ENCODE measurements at regions not wholly inside any gene's neighbourhood (a gene's known extent, or its start where the extent isn't known, plus 50 kb on each side); places are given as distances from the start of the nearest gene placed in this dataset.
"Not testable (repeated sequence)": the region's sequence is repeated elsewhere in the genome, so short reads cannot be mapped to it uniquely, and the experiment has no call there.

GRCh38 chr3:106125321-106125720 lies 256.5 kb upstream of the CBLB start:
- DNase-seq = no peak

- no peak for DNase-seq
Observed at GRCh38 chr3:106126067-106126845, 257.4 kb upstream of the CBLB start.

GRCh38 chr3:106126846-106127235 lies 258.0 kb upstream of the CBLB start:
- no peak for DNase-seq

- no peak for DNase-seq
Observed at GRCh38 chr3:106129939-106130338, 261.1 kb upstream of the CBLB start.

- DNase-seq = no peak
Observed at GRCh38 chr3:106130384-106131198, 261.8 kb upstream of the CBLB start.

- no peak for DNase-seq
Observed at GRCh38 chr3:106135451-106136160, 266.8 kb upstream of the CBLB start.

GRCh38 chr3:106139826-106140225 lies 271.0 kb upstream of the CBLB start:
- no peak for DNase-seq

GRCh38 chr3:106140431-106140830 lies 271.6 kb upstream of the CBLB start:
- no peak for DNase-seq

- DNase-seq = no peak
Observed at GRCh38 chr3:106144030-106144429, 275.2 kb upstream of the CBLB start.

- DNase-seq = not testable (repeated sequence)
Observed at GRCh38 chr3:106148440-106149082, 279.7 kb upstream of the CBLB start.

GRCh38 chr3:106157411-106157810 lies 288.6 kb upstream of the CBLB start:
- DNase-seq = no peak

- no peak for DNase-seq
Observed at GRCh38 chr3:106160396-106160795, 291.6 kb upstream of the CBLB start.

GRCh38 chr3:106161246-106161645 lies 292.4 kb upstream of the CBLB start:
- no peak for DNase-seq

GRCh38 chr3:106167728-106168127 lies 298.9 kb upstream of the CBLB start:
- DNase-seq = no peak

- DNase-seq = no peak
Observed at GRCh38 chr3:106168962-106169750, 300.3 kb upstream of the CBLB start.

- DNase-seq = no peak
Observed at GRCh38 chr3:106170636-106171035, 301.8 kb upstream of the CBLB start.

GRCh38 chr3:106172101-106172500 lies 303.3 kb upstream of the CBLB start:
- DNase-seq = no peak

GRCh38 chr3:106172780-106173179 lies 304.0 kb upstream of the CBLB start:
- DNase-seq = no peak

GRCh38 chr3:106175276-106175675 lies 306.5 kb upstream of the CBLB start:
- DNase-seq = no peak

- no peak for DNase-seq
Observed at GRCh38 chr3:106176734-106177133, 307.9 kb upstream of the CBLB start.

- DNase-seq = no peak
Observed at GRCh38 chr3:106182950-106183511, 314.2 kb upstream of the CBLB start.
